ENCODE measurements at regions not wholly inside any gene's neighbourhood (a gene's known extent, or its start where the extent isn't known, plus 50 kb on each side); places are given as distances from the start of the nearest gene placed in this dataset.

DNA sequence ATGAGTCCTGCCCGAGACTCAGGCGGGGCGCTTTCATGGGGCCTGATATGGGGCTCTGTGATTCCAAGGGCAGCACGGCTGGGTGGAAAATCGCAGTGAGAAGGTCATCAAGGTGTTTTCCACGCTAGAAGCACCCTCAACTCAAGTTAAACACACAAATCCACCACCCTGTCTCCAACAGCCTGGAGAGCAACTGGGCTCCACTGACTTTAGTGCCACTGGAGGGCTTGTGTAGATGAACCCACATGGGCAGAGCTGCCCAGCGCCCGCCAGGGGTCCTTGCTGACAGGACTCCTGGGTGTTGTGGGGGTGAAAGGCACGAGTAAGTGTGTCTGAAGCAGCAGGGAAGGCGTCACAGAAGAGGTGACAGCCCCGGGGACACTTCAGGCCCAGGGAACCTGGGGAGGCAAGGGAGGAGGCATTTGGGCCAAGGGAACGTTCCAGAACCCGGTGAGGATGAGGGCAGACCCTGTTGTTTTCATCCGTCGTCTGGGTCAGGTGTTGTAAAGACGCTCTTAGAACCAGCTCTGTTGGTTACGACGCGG, 51.8 kb upstream of the CTDP1 start:
- TF ChIP-seq, protein P1, sequence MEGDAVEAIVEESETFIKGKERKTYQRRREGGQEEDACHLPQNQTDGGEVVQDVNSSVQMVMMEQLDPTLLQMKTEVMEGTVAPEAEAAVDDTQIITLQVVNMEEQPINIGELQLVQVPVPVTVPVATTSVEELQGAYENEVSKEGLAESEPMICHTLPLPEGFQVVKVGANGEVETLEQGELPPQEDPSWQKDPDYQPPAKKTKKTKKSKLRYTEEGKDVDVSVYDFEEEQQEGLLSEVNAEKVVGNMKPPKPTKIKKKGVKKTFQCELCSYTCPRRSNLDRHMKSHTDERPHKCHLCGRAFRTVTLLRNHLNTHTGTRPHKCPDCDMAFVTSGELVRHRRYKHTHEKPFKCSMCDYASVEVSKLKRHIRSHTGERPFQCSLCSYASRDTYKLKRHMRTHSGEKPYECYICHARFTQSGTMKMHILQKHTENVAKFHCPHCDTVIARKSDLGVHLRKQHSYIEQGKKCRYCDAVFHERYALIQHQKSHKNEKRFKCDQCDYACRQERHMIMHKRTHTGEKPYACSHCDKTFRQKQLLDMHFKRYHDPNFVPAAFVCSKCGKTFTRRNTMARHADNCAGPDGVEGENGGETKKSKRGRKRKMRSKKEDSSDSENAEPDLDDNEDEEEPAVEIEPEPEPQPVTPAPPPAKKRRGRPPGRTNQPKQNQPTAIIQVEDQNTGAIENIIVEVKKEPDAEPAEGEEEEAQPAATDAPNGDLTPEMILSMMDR (conservative IDR thresholded peaks at IDR 0.05; ENCODE audit: low read depth, low read length): no peak
- TF ChIP-seq EZH2 (IDR thresholded peaks at IDR 0.05; ENCODE audit: borderline replicate concordance, low read depth, low read length, poor library complexity, severe bottlenecking): no peak
